A549 (cell line): ENCODE measurements at regions not wholly inside any gene's neighbourhood (a gene's known extent, or its start where the extent isn't known, plus 50 kb on each side); places are given as distances from the start of the nearest gene placed in this dataset.

ENCODE experiments used
- ATAC-seq, 2 experiments: fragments of 200-7000 bp in 1 of 2; fragments of >200 bp in 1 of 2; cut with Nextera tagmentation in 1 of 2; cut with Tn5 transposase in 1 of 2; 3 replicates each; pipeline versions ENCODE4 v1.8.0 to v1.9.1; 2018 to 2020; ENCODE audit warnings: mild to moderate bottlenecking in 1 of 2, moderate library complexity in 1 of 2
- CTCF ChIA-PET: fragments of 300-600 bp; sonication (Branson Sonifier 250); formaldehyde crosslinking; extraction: SDS; loops from one replicate; lab custom pipeline; 2021; ENCODE audit warnings: antibody characterized with exemption, inconsistent platforms; lab: Yijun Ruan, JAX
- POLR2A ChIA-PET: fragments of 350-600 bp; formaldehyde crosslinking; extraction: SDS; loops from one replicate; lab custom pipeline; 2021; ENCODE audit warnings: antibody characterized with exemption, inconsistent platforms; lab: Yijun Ruan, JAX
- DNase-seq, 2 experiments: peaks; one replicate each; pipeline versions ENCODE4 v3.0.0 to v3.0.0-alpha.2; 2011 to 2016; ENCODE audit warnings: low read depth in 1 of 2, low spot score in 1 of 2
- FAIRE-seq: peaks from 2 replicates; lab custom pipeline; 2011; peaks lifted over from hg19 to GRCh38; lab: Jason Lieb, UNC
- H3K27ac ChIP-seq, 2 experiments: fragments of >200 bp; sonication (Bioruptor Twin); formaldehyde crosslinking; 3 replicates each; pipeline ENCODE4 v1.5.1; 2016 to 2017
- H3K4me1 ChIP-seq: fragments of >200 bp; sonication (Bioruptor Twin); formaldehyde crosslinking; 3 replicates; pipeline ENCODE4 v1.6.1; 2016
- H3K4me2 ChIP-seq: fragments of >200 bp; sonication (Bioruptor Twin); formaldehyde crosslinking; 3 replicates; pipeline ENCODE4 v1.6.1; 2016
- H3K4me3 ChIP-seq: fragments of >200 bp; sonication (Bioruptor Twin); formaldehyde crosslinking; 3 replicates; pipeline ENCODE4 v1.5.1; 2016
- H3K9me3 ChIP-seq: fragments of >200 bp; sonication (Bioruptor Twin); formaldehyde crosslinking; 3 replicates; pipeline ENCODE4 v1.6.1; 2016
- CBX8 ChIP-seq: fragments of 200-600 bp; sonication (generic); IDR thresholded peaks from 2 replicates; pipeline ENCODE4 v1.6.1; 2016
- CHD4 ChIP-seq: fragments of 200-600 bp; sonication (generic); IDR thresholded peaks from 2 replicates; pipeline ENCODE4 v1.6.1; 2016; ENCODE audit warnings: antibody characterized with exemption, mild to moderate bottlenecking, borderline replicate concordance
- EHMT2 ChIP-seq: fragments of 200-600 bp; sonication (generic); IDR thresholded peaks from 2 replicates; pipeline ENCODE4 v1.6.1; 2016; ENCODE audit warnings: antibody characterized with exemption, low read depth, mild to moderate bottlenecking, moderate library complexity
- FOSB ChIP-seq: fragments of 250-450 bp; sonication (Bioruptor Pico); IDR thresholded peaks from 2 replicates; pipeline ENCODE4 v1.5.0; 2020; ENCODE audit warnings: mild to moderate bottlenecking, moderate library complexity
- FOSL2 ChIP-seq, 2 experiments: fragments of 450-650 bp in 1 of 2; fragments of >200 bp in 1 of 2; sonication (Bioruptor Twin) in 1 of 2; formaldehyde crosslinking; IDR thresholded peaks; 2 replicates each; pipeline versions ENCODE4 v1.5.0 to v1.6.1; 2016 to 2020; ENCODE audit warnings: mild to moderate bottlenecking in 1 of 2, moderate library complexity in 1 of 2
- GATA3 ChIP-seq: IDR thresholded peaks from 2 replicates; pipeline ENCODE4 v1.6.1; 2012; ENCODE audit warnings: borderline replicate concordance
- HDAC2 ChIP-seq: fragments of 200-600 bp; sonication (generic); IDR thresholded peaks from 2 replicates; pipeline ENCODE4 v1.6.1; 2016
- HEYL ChIP-seq: fragments of 250-450 bp; sonication (Bioruptor Pico); IDR thresholded peaks from 2 replicates; pipeline ENCODE4 v1.8.0; 2021; ENCODE audit warnings: mild to moderate bottlenecking, moderate library complexity
- JUN ChIP-seq, 2 experiments: fragments of >200 bp; sonication (Bioruptor Twin); formaldehyde crosslinking; IDR thresholded peaks; 2 replicates in 1 of 2; 3 replicates in 1 of 2; pipeline ENCODE4 v1.6.1; 2016 to 2017
- JUNB ChIP-seq: fragments of >200 bp; sonication (Bioruptor Twin); formaldehyde crosslinking; IDR thresholded peaks from 2 replicates; pipeline ENCODE4 v1.6.1; 2016
- KDM1A ChIP-seq: fragments of 200-600 bp; sonication (generic); IDR thresholded peaks from 2 replicates; pipeline ENCODE4 v1.6.1; 2016; ENCODE audit warnings: low read depth, mild to moderate bottlenecking
- MAFK ChIP-seq: fragments of 450-650 bp; IDR thresholded peaks from 2 replicates; pipeline ENCODE4 v1.6.1; 2014; ENCODE audit not compliant: partially characterized antibody
- NFE2L2 ChIP-seq: fragments of 150-350 bp; conservative IDR thresholded peaks from 2 replicates; pipeline ENCODE4 v1.6.1; 2014; ENCODE audit warnings: low read length
- POLR2A ChIP-seq: IDR thresholded peaks from 2 replicates; pipeline ENCODE4 v1.6.1; 2012; ENCODE audit warnings: mild to moderate bottlenecking, low read length
- POLR2AphosphoS2 ChIP-seq: conservative IDR thresholded peaks from 2 replicates; pipeline ENCODE4 v1.6.1; 2012; ENCODE audit warnings: low read length, improper control_type of control experiment, inconsistent platforms
- RCOR1 ChIP-seq: fragments of 150-350 bp; IDR thresholded peaks from 2 replicates; pipeline ENCODE4 v1.6.1; 2014; ENCODE audit warnings: antibody characterized with exemption, low read length, low read depth
- RFX5 ChIP-seq: fragments of 450-650 bp; IDR thresholded peaks from 2 replicates; pipeline ENCODE4 v1.7.1; 2014; ENCODE audit warnings: antibody characterized with exemption, mild to moderate bottlenecking, moderate library complexity
- RNF2 ChIP-seq: fragments of 200-600 bp; sonication (generic); IDR thresholded peaks from 2 replicates; pipeline ENCODE4 v1.6.1; 2016; ENCODE audit warnings: low read depth, mild to moderate bottlenecking, antibody characterized with exemption, moderate library complexity, borderline replicate concordance
- SREBF2 ChIP-seq: fragments of 450-650 bp; IDR thresholded peaks from 2 replicates; pipeline ENCODE4 v1.6.1; 2014; ENCODE audit warnings: mild to moderate bottlenecking, moderate library complexity
- TFCP2L1 ChIP-seq: fragments of 250-450 bp; sonication (Bioruptor Pico); IDR thresholded peaks from 2 replicates; pipeline ENCODE4 v1.5.0; 2021; ENCODE audit warnings: mild to moderate bottlenecking
- ZSCAN20 ChIP-seq: fragments of 250-450 bp; sonication (Bioruptor Pico); IDR thresholded peaks from 2 replicates; pipeline ENCODE4 v1.8.0; 2022; ENCODE audit warnings: mild to moderate bottlenecking, moderate library complexity
- WGBS: methylation state at CpG from one replicate; pipeline ENCODE4 v1.1.6; 2017; ENCODE audit errors: missing lambda C conversion rate; 5-methylcytosine and 5-hydroxymethylcytosine counted together
- TF ChIP-seq, protein P1 (sequence below): IDR thresholded peaks from 2 replicates; pipeline ENCODE4 v1.6.1; 2012
- TF ChIP-seq, protein P2 (sequence below): fragments of 200-600 bp; sonication (generic); IDR thresholded peaks from 2 replicates; pipeline ENCODE4 v1.6.1; 2016; ENCODE audit warnings: antibody characterized with exemption, mild to moderate bottlenecking, moderate library complexity
- TF ChIP-seq, protein P3 (sequence below): fragments of 250-450 bp; sonication (Bioruptor Pico); IDR thresholded peaks from 2 replicates; pipeline ENCODE4 v1.5.0; 2020; ENCODE audit warnings: low read depth, mild to moderate bottlenecking, moderate library complexity
- TF ChIP-seq, protein P4 (sequence below): fragments of >200 bp; sonication (Bioruptor Twin); formaldehyde crosslinking; IDR thresholded peaks from 2 replicates; pipeline ENCODE4 v1.6.1; 2016

DNA sequence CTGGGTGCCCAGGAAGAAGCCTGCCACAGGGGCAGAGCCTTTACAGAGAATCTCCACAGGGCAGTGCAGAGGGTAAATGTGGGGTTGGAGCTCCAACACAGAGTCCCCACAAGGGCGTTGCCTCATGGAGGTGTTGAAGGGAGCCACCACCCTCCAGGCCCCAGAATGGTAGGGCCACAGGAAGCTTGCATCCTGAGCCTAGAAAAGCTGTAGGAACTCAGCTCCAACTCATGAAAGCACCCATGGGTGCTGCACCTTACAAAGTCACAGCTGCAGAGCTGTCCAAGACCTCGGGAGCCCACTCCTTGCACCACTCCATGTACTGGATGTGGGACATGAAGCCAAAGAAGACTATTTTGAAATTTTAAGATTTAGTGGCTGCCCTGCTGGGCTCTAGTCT lies 73.3 kb upstream of the KCNH8 start:
- CTCF ChIA-PET = no interaction called here
- Histone ChIP-seq H3K4me2 (no peak overlapping the region), H3K4me3 (no peak overlapping the region), H3K4me1 (no peaks in the 10 kb centered on the region)
- no peak for DNase-seq
- no peak for TF ChIP-seq POLR2A
- no peak for TF ChIP-seq RCOR1
- TF ChIP-seq ZSCAN20 (CRISPR knock-in tag) = no peak
- no peak for TF ChIP-seq HEYL (CRISPR knock-in tag)
- TF ChIP-seq TFCP2L1 = no peak
- TF ChIP-seq MAFK = no peak
- TF ChIP-seq, all 56 proteins: peak for 0
- FAIRE-seq = no peak
- Histone ChIP-seq H3K27ac (no peak overlapping the region), H3K9me3 (no peaks in the 10 kb centered on the region)
- no peak for ATAC-seq
- POLR2A ChIA-PET = no interaction called here
- WGBS = 8% methylated on average over 2 of the region's 2 CpGs

DNA sequence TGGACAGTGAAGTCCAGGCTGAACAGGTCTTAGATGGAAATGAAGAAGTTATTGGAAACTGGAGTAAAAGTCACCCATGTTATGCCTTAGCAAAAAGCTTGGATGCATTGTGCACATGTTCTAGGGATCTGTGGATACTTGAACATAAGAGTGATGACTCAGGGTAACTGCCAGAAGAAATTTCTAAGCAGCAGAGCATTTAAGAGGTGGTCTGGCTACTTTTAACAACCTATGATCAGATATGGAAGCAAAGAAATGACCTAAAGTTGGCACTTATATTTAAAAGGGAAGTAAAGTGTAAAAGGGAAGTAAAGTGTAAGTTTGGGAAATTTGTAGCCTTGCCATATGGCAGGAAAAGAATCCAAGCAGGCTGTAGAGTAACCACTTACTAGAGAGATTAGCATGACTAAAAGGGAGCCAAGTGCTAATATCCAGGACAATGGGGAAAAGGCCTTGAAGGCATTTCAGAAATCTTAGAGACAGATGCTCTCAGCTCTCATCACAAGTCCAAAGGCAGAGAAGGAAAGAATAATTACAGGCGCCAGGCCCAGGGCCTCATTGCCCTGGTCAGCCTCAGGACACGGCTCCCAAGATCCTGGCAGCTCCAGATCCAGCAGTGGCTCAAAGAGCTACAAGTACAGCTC lies 73.9 kb upstream of the KCNH8 start:
- CTCF ChIA-PET = no interaction called here
- no peak for FAIRE-seq
- no peak for ATAC-seq

DNA sequence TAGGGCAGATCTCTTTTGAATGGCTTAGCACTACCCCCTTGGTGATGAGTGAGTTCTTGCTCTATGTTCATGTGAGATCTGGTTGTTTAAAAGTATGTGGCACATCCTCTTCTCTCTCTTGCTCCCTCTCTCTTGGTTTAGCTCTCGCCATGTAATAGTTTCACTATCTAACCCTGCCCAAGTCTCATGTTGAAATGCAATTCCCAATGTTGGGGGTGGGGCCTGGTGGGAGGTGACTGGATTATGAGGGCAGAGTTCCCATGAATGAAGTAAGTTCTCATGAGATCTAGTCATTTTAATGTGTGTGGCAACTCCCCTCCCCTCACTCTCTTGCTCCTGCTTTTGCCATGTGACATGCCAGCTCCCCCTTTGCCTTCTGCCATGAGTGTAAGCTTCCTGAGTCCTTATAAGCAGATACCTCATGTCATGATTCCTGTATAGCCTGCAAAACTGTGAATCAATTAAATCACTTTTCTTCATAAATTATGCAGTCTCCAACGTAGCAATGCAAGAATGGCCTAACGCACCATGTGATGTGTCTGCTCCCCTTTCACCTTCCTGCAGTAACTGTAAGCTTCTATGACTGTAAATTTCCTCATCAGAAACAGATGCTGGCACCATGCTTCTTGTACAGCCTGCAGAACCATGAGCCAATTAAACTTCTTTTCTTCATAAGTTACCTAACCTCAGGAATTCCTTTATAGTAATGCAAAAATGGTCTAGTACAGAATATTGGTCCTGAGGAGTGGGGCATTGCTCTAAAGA lies 74.8 kb upstream of the KCNH8 start:
- H3K27ac ChIP-seq = no peak overlapping the region
- FAIRE-seq (no peak), DNase-seq (no peak), ATAC-seq (no peak)
- no peaks in the 10 kb centered on the region for H3K4me1 ChIP-seq
- TF ChIP-seq GATA3 = no peak
- ChIA-PET POLR2A (no interaction called here), CTCF (interaction anchor here (0.6 to 0.8 kb wide), 2 partner anchors 33 to 835 kb away, joined by 3 to 4 read pairs; no protein-coding TSS in a partner anchor)
- H3K4me3 ChIP-seq = no peak overlapping the region
- WGBS = 8% methylated on average over 3 of the region's 3 CpGs
- H3K4me2 ChIP-seq = no peak overlapping the region
- H3K9me3 ChIP-seq = no peaks in the 10 kb centered on the region

More for the DNA sequence above, 73.9 kb upstream of the KCNH8 start:
- Histone ChIP-seq H3K4me2 (no peak overlapping the region), H3K4me1 (no peaks in the 10 kb centered on the region), H3K4me3 (no peak overlapping the region), H3K9me3 (no peaks in the 10 kb centered on the region), H3K27ac (no peak overlapping the region)
- POLR2A ChIA-PET = no interaction called here
- WGBS = 9% methylated on average over 1 of the region's 2 CpGs
- TF ChIP-seq RNF2 (no peak), NFE2L2 (no peak), KDM1A (no peak), CBX8 (no peak), EHMT2 (no peak), JUNB (no peak), FOSL2 (IDR thresholded peaks at IDR 0.05) (no peak), FOSL2 (CRISPR knock-in tag; IDR thresholded peaks at IDR 0.05) (no peak)
- TF ChIP-seq, protein P1, sequence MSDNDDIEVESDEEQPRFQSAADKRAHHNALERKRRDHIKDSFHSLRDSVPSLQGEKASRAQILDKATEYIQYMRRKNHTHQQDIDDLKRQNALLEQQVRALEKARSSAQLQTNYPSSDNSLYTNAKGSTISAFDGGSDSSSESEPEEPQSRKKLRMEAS = no peak
- TF ChIP-seq, protein P2, sequence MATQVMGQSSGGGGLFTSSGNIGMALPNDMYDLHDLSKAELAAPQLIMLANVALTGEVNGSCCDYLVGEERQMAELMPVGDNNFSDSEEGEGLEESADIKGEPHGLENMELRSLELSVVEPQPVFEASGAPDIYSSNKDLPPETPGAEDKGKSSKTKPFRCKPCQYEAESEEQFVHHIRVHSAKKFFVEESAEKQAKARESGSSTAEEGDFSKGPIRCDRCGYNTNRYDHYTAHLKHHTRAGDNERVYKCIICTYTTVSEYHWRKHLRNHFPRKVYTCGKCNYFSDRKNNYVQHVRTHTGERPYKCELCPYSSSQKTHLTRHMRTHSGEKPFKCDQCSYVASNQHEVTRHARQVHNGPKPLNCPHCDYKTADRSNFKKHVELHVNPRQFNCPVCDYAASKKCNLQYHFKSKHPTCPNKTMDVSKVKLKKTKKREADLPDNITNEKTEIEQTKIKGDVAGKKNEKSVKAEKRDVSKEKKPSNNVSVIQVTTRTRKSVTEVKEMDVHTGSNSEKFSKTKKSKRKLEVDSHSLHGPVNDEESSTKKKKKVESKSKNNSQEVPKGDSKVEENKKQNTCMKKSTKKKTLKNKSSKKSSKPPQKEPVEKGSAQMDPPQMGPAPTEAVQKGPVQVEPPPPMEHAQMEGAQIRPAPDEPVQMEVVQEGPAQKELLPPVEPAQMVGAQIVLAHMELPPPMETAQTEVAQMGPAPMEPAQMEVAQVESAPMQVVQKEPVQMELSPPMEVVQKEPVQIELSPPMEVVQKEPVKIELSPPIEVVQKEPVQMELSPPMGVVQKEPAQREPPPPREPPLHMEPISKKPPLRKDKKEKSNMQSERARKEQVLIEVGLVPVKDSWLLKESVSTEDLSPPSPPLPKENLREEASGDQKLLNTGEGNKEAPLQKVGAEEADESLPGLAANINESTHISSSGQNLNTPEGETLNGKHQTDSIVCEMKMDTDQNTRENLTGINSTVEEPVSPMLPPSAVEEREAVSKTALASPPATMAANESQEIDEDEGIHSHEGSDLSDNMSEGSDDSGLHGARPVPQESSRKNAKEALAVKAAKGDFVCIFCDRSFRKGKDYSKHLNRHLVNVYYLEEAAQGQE = no peak
- TF ChIP-seq, all 56 proteins: peak for 0
- DNase-seq = no peak

DNA sequence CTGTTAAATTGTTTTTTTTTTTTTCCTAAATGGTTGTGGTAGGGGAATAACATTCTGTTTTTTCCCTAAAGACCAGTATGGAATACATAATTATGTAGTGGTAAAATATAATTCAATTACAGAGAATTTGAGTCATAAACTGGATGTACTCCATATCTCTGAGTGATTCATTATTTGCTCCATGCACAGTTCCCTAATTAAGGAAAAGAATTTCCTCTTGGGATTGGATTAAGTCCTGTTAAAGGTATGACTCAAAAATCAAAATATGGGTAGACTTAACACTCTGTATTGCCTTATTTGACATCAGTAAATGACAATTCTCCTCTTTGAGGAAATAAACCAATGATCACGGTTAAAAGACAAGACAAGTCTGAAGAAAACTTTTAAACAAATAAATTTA lies 78.0 kb upstream of the KCNH8 start:
- ChIA-PET POLR2A (no interaction called here), CTCF (no interaction called here)
- no peak for TF ChIP-seq HEYL (CRISPR knock-in tag)
- no peak for TF ChIP-seq RFX5
- TF ChIP-seq, protein P3, sequence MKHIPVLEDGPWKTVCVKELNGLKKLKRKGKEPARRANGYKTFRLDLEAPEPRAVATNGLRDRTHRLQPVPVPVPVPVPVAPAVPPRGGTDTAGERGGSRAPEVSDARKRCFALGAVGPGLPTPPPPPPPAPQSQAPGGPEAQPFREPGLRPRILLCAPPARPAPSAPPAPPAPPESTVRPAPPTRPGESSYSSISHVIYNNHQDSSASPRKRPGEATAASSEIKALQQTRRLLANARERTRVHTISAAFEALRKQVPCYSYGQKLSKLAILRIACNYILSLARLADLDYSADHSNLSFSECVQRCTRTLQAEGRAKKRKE (CRISPR knock-in tag) = no peak
- TF ChIP-seq RNF2 = no peak
- no peak for TF ChIP-seq FOSB (CRISPR knock-in tag)
- no peak for TF ChIP-seq TFCP2L1
- no peak for TF ChIP-seq POLR2AphosphoS2
- no peak for TF ChIP-seq JUN (IDR thresholded peaks at IDR 0.05)
- no peak for TF ChIP-seq SREBF2
- no peak for TF ChIP-seq JUNB
- TF ChIP-seq CHD4 = no peak
- TF ChIP-seq, protein P1 = no peak
- TF ChIP-seq, protein P4, sequence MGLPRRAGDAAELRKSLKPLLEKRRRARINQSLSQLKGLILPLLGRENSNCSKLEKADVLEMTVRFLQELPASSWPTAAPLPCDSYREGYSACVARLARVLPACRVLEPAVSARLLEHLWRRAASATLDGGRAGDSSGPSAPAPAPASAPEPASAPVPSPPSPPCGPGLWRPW = no peak
- TF ChIP-seq HDAC2 = no peak
- DNase-seq (no peak), FAIRE-seq (no peak), ATAC-seq (no peak)
- no peaks in the 10 kb centered on the region for H3K4me1 ChIP-seq
- H3K9me3 ChIP-seq = no peaks in the 10 kb centered on the region
- 0% methylated on average over 1 of the region's 1 CpG for WGBS
- H3K4me3 ChIP-seq = no peak overlapping the region
- no peak overlapping the region for H3K27ac ChIP-seq
- no peak overlapping the region for H3K4me2 ChIP-seq
